ENCODE measurements at regions not wholly inside any gene's neighbourhood (a gene's known extent, or its start where the extent isn't known, plus 50 kb on each side); places are given as distances from the start of the nearest gene placed in this dataset.

GRCh38 chr9:109926421-109926869 lies 146.4 kb downstream of the PALM2AKAP2 start:
- Histone ChIP-seq H3K27me3 (replicated peaks in 1 of 4; ENCODE audit: control extremely low read depth in 1 of 4, control insufficient read depth in 3 of 4, insufficient read depth in 4 of 4, low read length in 3 of 4) (no peaks in the 10 kb centered on the region), H3K79me2 (ENCODE audit: control insufficient read depth, insufficient read depth, low read length) (peaks cover 12% of the 10 kb centered on the region), H3K4me3 (ENCODE audit: control extremely low read depth in 1 of 5, extremely low read depth in 1 of 5, insufficient read depth in 1 of 5, low read depth in 2 of 5, low read length in 4 of 5) (peak overlapping the region in 3 of 5 experiments; percentile 8 to 29 (median 15)), H3K36me3 (replicated peaks in 1 of 2; ENCODE audit: control extremely low read depth in 1 of 2, control insufficient read depth in 1 of 2, extremely low read depth in 1 of 2, insufficient read depth in 2 of 2, low read length in 1 of 2) (no peaks in the 10 kb centered on the region), H2AFZ (ENCODE audit: insufficient read depth, low read depth, low read length, poor library complexity, severe bottlenecking) (peak overlapping the region; percentile 21), H3K9me3 (ENCODE audit: control extremely low read depth in 1 of 3, control insufficient read depth in 2 of 3, insufficient read depth in 1 of 3, low read length in 2 of 3) (no peaks in the 10 kb centered on the region), H3K27ac (ENCODE audit: low read length in 2 of 2) (no peak overlapping the region), H4K20me1 (ENCODE audit: control insufficient read depth, insufficient read depth, low read length, poor library complexity, severe bottlenecking) (no peaks in the 10 kb centered on the region), H3K4me1 (ENCODE audit: control insufficient read depth in 2 of 2, insufficient read depth in 2 of 2, low read length in 2 of 2) (peaks cover 25 to 29% of the 10 kb centered on the region in 2 donors), H3K4me2 (replicated peaks; ENCODE audit: low read depth, low read length, poor library complexity, severe bottlenecking) (peak overlapping the region; percentile 58), H3K9ac (ENCODE audit: low read length) (peak overlapping the region; percentile 42)
- H3K9me3 Mint-ChIP-seq (ENCODE audit: insufficient read depth), result no peaks in the 10 kb centered on the region
- peaks cover 49% of the 10 kb centered on the region for H3K4me1 Mint-ChIP-seq
- DNase-seq (peak; percentile 43), ATAC-seq (ENCODE audit: low read depth) (peak; percentile 60)
- intact Hi-C loops (cut with micrococcal nuclease), result loop anchor here (2.0 kb wide), 1 partner anchor 16 kb away; no protein-coding TSS in a partner anchor
- H3K4me3 Mint-ChIP-seq, result peak overlapping the region; percentile 75
- WGBS (ENCODE audit: insufficient coverage), result 14% methylated on average over 1 of the region's 3 CpGs
- no peaks in the 10 kb centered on the region for H3K27me3 Mint-ChIP-seq
- POLR2A ChIA-PET, result interaction anchor here (1.3 kb wide), 1 partner anchor 48 kb away, joined by 3 read pairs; no protein-coding TSS in a partner anchor
- CTCF ChIA-PET, result interaction anchor here (1.6 kb wide), 1 partner anchor 40 kb away, joined by 4 read pairs; no protein-coding TSS in a partner anchor
- peak overlapping the region; percentile 73 for H3K27ac Mint-ChIP-seq
- TF ChIP-seq EZH2 (IDR thresholded peaks at IDR 0.05; ENCODE audit: borderline replicate concordance, insufficient read depth, low read depth, low read length, poor library complexity, severe bottlenecking), result no peak
- TF ChIP-seq CTCF (IDR thresholded peaks at IDR 0.05), result no peak

DNA sequence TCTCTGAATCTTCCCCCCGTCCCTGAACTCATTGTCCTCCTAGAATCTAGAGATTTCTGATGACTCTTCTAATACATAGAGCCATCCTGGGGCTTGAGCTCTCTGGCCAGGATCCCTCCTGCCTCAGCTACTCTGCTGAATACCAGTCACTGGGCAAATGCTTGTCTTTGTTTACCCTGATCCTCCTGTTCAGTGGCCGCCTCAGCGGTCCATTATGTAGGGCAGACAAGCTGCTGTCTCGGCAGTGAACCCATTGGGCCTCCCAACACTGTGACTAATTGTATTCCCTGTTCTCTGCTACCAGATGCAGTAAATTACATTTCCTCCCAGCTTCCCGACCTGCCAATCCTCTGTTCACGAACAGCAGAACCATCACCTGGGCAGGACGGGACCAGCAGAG lies 151.6 kb downstream of the PALM2AKAP2 start:
- no peaks in the 10 kb centered on the region for H3K27me3 ChIP-seq (replicated peaks in 1 of 4; ENCODE audit: control extremely low read depth in 1 of 4, control insufficient read depth in 3 of 4, insufficient read depth in 4 of 4, low read length in 3 of 4)
- intact Hi-C loops (cut with micrococcal nuclease), result no loop called here
- DNase-seq (no peak), ATAC-seq (ENCODE audit: low read depth) (no peak)
- peaks cover 3 to 6% of the 10 kb centered on the region in 2 donors for H3K4me1 ChIP-seq (ENCODE audit: control insufficient read depth in 2 of 2, insufficient read depth in 2 of 2, low read length in 2 of 2)
- H3K4me2 ChIP-seq (replicated peaks; ENCODE audit: low read depth, low read length, poor library complexity, severe bottlenecking), result no peak overlapping the region
- no peaks in the 10 kb centered on the region for H3K79me2 ChIP-seq (ENCODE audit: control insufficient read depth, insufficient read depth, low read length)
- CTCF ChIA-PET, result interaction anchor here (1.3 to 1.6 kb wide), 2 partner anchors 18 to 127 kb away, joined by 3 to 5 read pairs; no protein-coding TSS in a partner anchor
- no peak overlapping the region for H3K4me3 Mint-ChIP-seq
- no peaks in the 10 kb centered on the region for H3K36me3 ChIP-seq (replicated peaks in 1 of 2; ENCODE audit: control extremely low read depth in 1 of 2, control insufficient read depth in 1 of 2, extremely low read depth in 1 of 2, insufficient read depth in 2 of 2, low read length in 1 of 2)
- no peaks in the 10 kb centered on the region for H3K9me3 ChIP-seq (ENCODE audit: control extremely low read depth in 1 of 3, control insufficient read depth in 2 of 3, insufficient read depth in 1 of 3, low read length in 2 of 3)
- POLR2A ChIA-PET, result interaction anchor here (1.1 to 1.6 kb wide), 2 partner anchors 12 to 37 kb away, joined by 3 to 4 read pairs; no protein-coding TSS in a partner anchor
- H3K27ac ChIP-seq (ENCODE audit: low read length in 2 of 2), result no peak overlapping the region
- H2AFZ ChIP-seq (ENCODE audit: insufficient read depth, low read depth, low read length, poor library complexity, severe bottlenecking), result no peak overlapping the region
- H3K27ac Mint-ChIP-seq, result no peak overlapping the region
- no peaks in the 10 kb centered on the region for H3K9me3 Mint-ChIP-seq (ENCODE audit: insufficient read depth)
- WGBS (ENCODE audit: insufficient coverage), result 96% methylated on average over 7 of the region's 7 CpGs
- no peak overlapping the region for H3K4me3 ChIP-seq (ENCODE audit: control extremely low read depth in 1 of 5, extremely low read depth in 1 of 5, insufficient read depth in 1 of 5, low read depth in 2 of 5, low read length in 4 of 5)
- H4K20me1 ChIP-seq (ENCODE audit: control insufficient read depth, insufficient read depth, low read length, poor library complexity, severe bottlenecking), result no peaks in the 10 kb centered on the region
- TF ChIP-seq CTCF (IDR thresholded peaks at IDR 0.05), result no peak
- no peak for TF ChIP-seq EZH2 (IDR thresholded peaks at IDR 0.05; ENCODE audit: borderline replicate concordance, insufficient read depth, low read depth, low read length, poor library complexity, severe bottlenecking)
- H3K9ac ChIP-seq (ENCODE audit: low read length), result no peak overlapping the region
- H3K27me3 Mint-ChIP-seq, result no peaks in the 10 kb centered on the region
- peaks cover 47% of the 10 kb centered on the region for H3K4me1 Mint-ChIP-seq

All from B cell (primary cell).